ENCODE measurements at regions not wholly inside any gene's neighbourhood (a gene's known extent, or its start where the extent isn't known, plus 50 kb on each side); places are given as distances from the start of the nearest gene placed in this dataset.

GRCh38 chr7:42746214-42746613 lies 165.7 kb downstream of the C7orf25 start:
- TF ChIP-seq CTCF (IDR thresholded peaks at IDR 0.05; ENCODE audit: extremely low read depth, missing control alignments) = no peak
- no peak for DNase-seq (ENCODE audit: low spot score)

GRCh38 chr7:42745357-42746059 lies 166.4 kb downstream of the C7orf25 start:
- peak; percentile 22 for DNase-seq (ENCODE audit: low spot score)
- no peak for TF ChIP-seq CTCF (IDR thresholded peaks at IDR 0.05; ENCODE audit: extremely low read depth, missing control alignments)

- DNase-seq (ENCODE audit: low spot score) = no peak
Measured at GRCh38 chr7:42744746-42745145, 167.1 kb downstream of the C7orf25 start.

GRCh38 chr7:42743077-42743858 lies 168.6 kb downstream of the C7orf25 start:
- no peak for TF ChIP-seq CTCF (IDR thresholded peaks at IDR 0.05; ENCODE audit: extremely low read depth, missing control alignments)
- no peak for DNase-seq (ENCODE audit: low spot score)

More at GRCh38 chr7:42744746-42745145, 167.1 kb downstream of the C7orf25 start:
- no peak for TF ChIP-seq CTCF (IDR thresholded peaks at IDR 0.05; ENCODE audit: extremely low read depth, missing control alignments)

GRCh38 chr7:42742318-42742717 lies 169.6 kb downstream of the C7orf25 start:
- no peak for DNase-seq (ENCODE audit: low spot score)
- TF ChIP-seq CTCF (IDR thresholded peaks at IDR 0.05; ENCODE audit: extremely low read depth, missing control alignments) = no peak

- no peak for TF ChIP-seq CTCF (IDR thresholded peaks at IDR 0.05; ENCODE audit: extremely low read depth, missing control alignments)
- no peak for DNase-seq (ENCODE audit: low spot score)
Measured at GRCh38 chr7:42740408-42740807, 171.5 kb downstream of the C7orf25 start.

- no peak for TF ChIP-seq CTCF (IDR thresholded peaks at IDR 0.05; ENCODE audit: extremely low read depth, missing control alignments)
- no peak for DNase-seq (ENCODE audit: low spot score)
Measured at GRCh38 chr7:42739638-42740037, 172.2 kb downstream of the C7orf25 start.
